ENCODE measurements at regions not wholly inside any gene's neighbourhood (a gene's known extent, or its start where the extent isn't known, plus 50 kb on each side); places are given as distances from the start of the nearest gene placed in this dataset.

DNA sequence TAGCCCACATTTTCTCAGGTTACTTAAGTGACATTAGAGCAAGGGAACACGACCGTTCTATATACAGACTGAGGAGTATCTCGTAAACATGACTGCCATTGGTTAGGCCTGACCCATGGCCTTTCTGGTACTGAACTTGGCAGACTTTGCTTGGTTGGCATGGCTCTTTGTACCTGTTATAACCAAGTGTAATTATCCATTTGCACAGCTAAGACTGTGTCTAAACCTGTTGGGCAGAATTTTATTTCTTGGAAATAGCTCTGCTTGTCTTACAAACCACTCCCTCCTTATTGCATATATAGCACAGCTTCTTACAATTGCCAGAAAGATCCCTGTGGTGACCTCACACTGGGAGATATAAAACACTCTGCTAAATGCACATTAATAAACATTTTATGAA lies 106.9 kb downstream of the P2RY1 start:
- DNase-seq (ENCODE audit: low read depth): no peak
- H3K27me3 ChIP-seq (ENCODE audit: control insufficient read depth, insufficient read depth, low read length): no peaks in the 10 kb centered on the region
- H3K4me3 ChIP-seq (ENCODE audit: low read depth, low read length): no peak overlapping the region
- H3K36me3 ChIP-seq (ENCODE audit: control insufficient read depth, insufficient read depth, low read length): no peaks in the 10 kb centered on the region
- TF ChIP-seq, protein P1, sequence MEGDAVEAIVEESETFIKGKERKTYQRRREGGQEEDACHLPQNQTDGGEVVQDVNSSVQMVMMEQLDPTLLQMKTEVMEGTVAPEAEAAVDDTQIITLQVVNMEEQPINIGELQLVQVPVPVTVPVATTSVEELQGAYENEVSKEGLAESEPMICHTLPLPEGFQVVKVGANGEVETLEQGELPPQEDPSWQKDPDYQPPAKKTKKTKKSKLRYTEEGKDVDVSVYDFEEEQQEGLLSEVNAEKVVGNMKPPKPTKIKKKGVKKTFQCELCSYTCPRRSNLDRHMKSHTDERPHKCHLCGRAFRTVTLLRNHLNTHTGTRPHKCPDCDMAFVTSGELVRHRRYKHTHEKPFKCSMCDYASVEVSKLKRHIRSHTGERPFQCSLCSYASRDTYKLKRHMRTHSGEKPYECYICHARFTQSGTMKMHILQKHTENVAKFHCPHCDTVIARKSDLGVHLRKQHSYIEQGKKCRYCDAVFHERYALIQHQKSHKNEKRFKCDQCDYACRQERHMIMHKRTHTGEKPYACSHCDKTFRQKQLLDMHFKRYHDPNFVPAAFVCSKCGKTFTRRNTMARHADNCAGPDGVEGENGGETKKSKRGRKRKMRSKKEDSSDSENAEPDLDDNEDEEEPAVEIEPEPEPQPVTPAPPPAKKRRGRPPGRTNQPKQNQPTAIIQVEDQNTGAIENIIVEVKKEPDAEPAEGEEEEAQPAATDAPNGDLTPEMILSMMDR (IDR thresholded peaks at IDR 0.05; ENCODE audit: insufficient read depth, low read length, poor library complexity, severe bottlenecking): no peak

DNA sequence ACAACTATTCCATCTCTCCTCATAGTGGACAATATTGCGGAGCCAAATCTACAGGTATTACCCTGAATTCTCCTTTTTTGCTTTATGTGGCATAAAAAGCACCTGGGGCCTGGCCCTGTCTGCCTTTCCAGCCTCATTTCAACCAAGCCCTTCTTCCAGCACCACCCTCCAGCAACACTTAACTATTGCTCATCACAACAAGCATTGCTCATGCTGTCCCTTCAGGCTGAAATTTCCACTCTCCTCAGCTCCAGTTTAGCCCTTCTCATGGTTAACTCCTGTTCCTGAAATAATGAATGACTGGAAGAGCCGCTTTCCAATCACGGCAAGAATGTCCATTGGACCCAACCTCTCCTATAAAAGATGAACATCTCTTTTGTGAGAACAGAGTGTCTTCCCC lies 107.4 kb downstream of the P2RY1 start:
- TF ChIP-seq, protein P1 (IDR thresholded peaks at IDR 0.05; ENCODE audit: insufficient read depth, low read length, poor library complexity, severe bottlenecking): no peak
- no peak for DNase-seq (ENCODE audit: low read depth)
- no peaks in the 10 kb centered on the region for H3K36me3 ChIP-seq (ENCODE audit: control insufficient read depth, insufficient read depth, low read length)
- H3K4me3 ChIP-seq (ENCODE audit: low read depth, low read length): no peak overlapping the region
- H3K27me3 ChIP-seq (ENCODE audit: control insufficient read depth, insufficient read depth, low read length): no peaks in the 10 kb centered on the region

DNA sequence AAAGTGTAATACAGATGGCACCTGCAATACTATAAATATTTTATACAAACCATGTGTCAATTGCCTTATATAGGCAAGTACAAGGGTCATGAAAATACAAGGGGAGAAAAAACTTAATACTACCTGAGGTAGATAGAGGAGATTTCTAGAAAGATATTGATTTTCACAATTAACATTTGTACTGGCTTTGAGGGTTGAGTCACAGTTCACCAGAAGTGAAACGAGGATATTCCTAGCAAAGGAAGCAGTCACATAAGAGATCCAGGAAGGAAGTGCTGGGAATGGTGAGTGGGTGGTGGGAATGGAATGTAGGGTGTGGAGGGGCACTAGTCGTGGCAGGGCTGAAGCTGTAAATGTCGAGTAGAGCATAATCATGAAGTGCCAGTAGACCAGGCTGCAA lies 108.7 kb downstream of the P2RY1 start:
- TF ChIP-seq, protein P1 (IDR thresholded peaks at IDR 0.05; ENCODE audit: insufficient read depth, low read length, poor library complexity, severe bottlenecking): no peak
- no peak for DNase-seq (ENCODE audit: low read depth)
- H3K27me3 ChIP-seq (ENCODE audit: control insufficient read depth, insufficient read depth, low read length): no peaks in the 10 kb centered on the region
- no peaks in the 10 kb centered on the region for H3K36me3 ChIP-seq (ENCODE audit: control insufficient read depth, insufficient read depth, low read length)
- H3K4me3 ChIP-seq (ENCODE audit: low read depth, low read length): no peak overlapping the region

DNA sequence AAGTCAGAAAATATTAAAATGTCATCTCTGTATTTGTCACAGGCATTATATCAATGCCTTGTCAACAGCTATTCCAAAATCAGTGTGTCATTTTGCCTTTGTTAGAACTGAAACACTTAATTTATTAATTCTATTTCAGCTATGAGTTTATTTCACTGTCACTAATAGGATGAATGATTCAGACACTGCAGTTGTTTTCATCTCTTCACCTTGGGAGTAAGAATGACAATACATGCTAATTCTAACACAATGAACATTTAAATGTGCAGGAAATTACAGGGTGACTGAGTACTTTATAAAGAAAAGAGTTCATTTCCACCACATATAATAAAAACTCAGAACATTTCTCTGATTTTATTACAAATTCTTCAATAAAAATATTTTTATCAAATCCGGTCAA lies 109.7 kb downstream of the P2RY1 start:
- no peak overlapping the region for H3K4me3 ChIP-seq (ENCODE audit: low read depth, low read length)
- H3K36me3 ChIP-seq (ENCODE audit: control insufficient read depth, insufficient read depth, low read length): no peaks in the 10 kb centered on the region
- TF ChIP-seq, protein P1 (IDR thresholded peaks at IDR 0.05; ENCODE audit: insufficient read depth, low read length, poor library complexity, severe bottlenecking): no peak
- no peak for DNase-seq (ENCODE audit: low read depth)
- no peaks in the 10 kb centered on the region for H3K27me3 ChIP-seq (ENCODE audit: control insufficient read depth, insufficient read depth, low read length)

DNA sequence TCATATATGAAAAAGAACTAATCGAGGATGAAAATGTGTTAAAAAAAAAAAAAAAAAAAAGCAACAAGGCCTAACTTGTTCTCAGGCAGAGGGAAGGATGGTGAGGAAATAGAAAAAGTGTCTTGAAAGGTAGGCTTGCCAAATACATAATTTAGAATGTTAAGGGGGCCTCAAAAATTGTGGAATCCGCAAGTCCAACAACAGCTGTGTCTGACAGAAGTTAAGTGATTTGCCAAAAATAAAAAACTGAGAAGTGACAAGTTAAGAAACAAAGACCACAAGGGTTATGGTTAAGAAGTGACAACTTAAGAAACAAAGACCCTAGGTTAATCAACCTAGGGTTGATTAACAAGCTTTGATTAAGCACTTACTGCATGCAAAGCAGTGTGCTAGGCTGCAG lies 110.6 kb downstream of the P2RY1 start:
- DNase-seq (ENCODE audit: low read depth): no peak
- TF ChIP-seq, protein P1 (IDR thresholded peaks at IDR 0.05; ENCODE audit: insufficient read depth, low read length, poor library complexity, severe bottlenecking): no peak
- H3K36me3 ChIP-seq (ENCODE audit: control insufficient read depth, insufficient read depth, low read length): no peaks in the 10 kb centered on the region
- H3K27me3 ChIP-seq (ENCODE audit: control insufficient read depth, insufficient read depth, low read length): no peaks in the 10 kb centered on the region
- no peak overlapping the region for H3K4me3 ChIP-seq (ENCODE audit: low read depth, low read length)

DNA sequence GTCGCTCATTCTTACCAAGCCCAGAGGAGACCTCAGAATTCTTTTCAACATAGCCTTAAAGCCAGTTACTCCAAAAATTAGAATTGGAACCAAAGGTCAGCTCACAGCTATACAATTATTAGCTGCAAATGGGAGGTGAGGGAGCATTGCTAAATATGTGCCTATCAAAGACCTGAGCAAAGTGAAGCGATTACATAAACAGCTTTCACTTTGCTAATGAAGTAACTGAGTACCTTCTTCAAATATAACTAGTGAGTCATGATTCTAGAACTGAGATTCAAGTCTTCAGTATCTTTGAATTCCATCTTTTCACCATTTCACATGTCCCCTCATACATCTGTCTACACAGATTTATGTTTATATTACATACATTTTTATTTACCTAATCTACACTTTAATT lies 122.6 kb downstream of the P2RY1 start:
- TF ChIP-seq, protein P1 (IDR thresholded peaks at IDR 0.05; ENCODE audit: insufficient read depth, low read length, poor library complexity, severe bottlenecking): no peak

More for the DNA sequence above, 122.6 kb downstream of the P2RY1 start:
- DNase-seq (ENCODE audit: low read depth): no peak
- Histone ChIP-seq H3K27me3 (ENCODE audit: control insufficient read depth, insufficient read depth, low read length) (no peaks in the 10 kb centered on the region), H3K4me3 (ENCODE audit: low read depth, low read length) (no peak overlapping the region), H3K36me3 (ENCODE audit: control insufficient read depth, insufficient read depth, low read length) (no peaks in the 10 kb centered on the region)

Measured in kidney epithelial cell (primary cell).